ENCODE measurements at regions not wholly inside any gene's neighbourhood (a gene's known extent, or its start where the extent isn't known, plus 50 kb on each side); places are given as distances from the start of the nearest gene placed in this dataset.

DNA sequence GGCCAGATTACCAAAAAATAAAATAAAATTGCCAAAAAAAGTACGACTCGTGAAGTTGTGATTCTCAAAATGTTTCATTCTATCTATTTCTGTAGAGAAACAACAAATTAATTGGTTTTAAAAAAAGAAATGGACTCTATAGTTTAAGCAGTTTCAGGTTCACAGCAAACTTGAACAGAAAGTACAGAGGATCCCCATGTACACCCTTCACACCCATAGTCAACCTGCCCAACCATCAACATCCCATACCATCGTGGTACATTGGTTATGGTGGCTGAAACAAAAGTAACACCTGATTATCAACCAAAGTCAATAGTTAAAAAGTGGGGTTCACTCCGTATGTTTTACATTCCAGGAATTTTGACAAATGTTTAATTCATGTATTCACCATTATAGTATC lies 496.1 kb downstream of the ANKRD7 start:
- TF ChIP-seq EZH2 (IDR thresholded peaks at IDR 0.05; ENCODE audit: borderline replicate concordance, insufficient read depth, low read length, poor library complexity, severe bottlenecking): no peak
- TF ChIP-seq REST (IDR thresholded peaks at IDR 0.05; ENCODE audit: borderline replicate concordance): no peak
- TF ChIP-seq TAF1 (IDR thresholded peaks at IDR 0.05; ENCODE audit: low read depth): no peak
- no peak for TF ChIP-seq CTCF (IDR thresholded peaks at IDR 0.05; ENCODE audit: poor library complexity, severe bottlenecking)
- no peak for TF ChIP-seq POLR2AphosphoS5 (IDR thresholded peaks at IDR 0.05)
- TF ChIP-seq SMC3 (conservative IDR thresholded peaks at IDR 0.05; ENCODE audit: poor library complexity): no peak
- no peak for TF ChIP-seq EP300 (conservative IDR thresholded peaks at IDR 0.05; ENCODE audit: poor library complexity, severe bottlenecking)
- no peak for TF ChIP-seq RAD21 (conservative IDR thresholded peaks at IDR 0.05)

All from neural cell (in vitro differentiated cells).